ENCODE measurements at regions not wholly inside any gene's neighbourhood (a gene's known extent, or its start where the extent isn't known, plus 50 kb on each side); places are given as distances from the start of the nearest gene placed in this dataset.

DNA sequence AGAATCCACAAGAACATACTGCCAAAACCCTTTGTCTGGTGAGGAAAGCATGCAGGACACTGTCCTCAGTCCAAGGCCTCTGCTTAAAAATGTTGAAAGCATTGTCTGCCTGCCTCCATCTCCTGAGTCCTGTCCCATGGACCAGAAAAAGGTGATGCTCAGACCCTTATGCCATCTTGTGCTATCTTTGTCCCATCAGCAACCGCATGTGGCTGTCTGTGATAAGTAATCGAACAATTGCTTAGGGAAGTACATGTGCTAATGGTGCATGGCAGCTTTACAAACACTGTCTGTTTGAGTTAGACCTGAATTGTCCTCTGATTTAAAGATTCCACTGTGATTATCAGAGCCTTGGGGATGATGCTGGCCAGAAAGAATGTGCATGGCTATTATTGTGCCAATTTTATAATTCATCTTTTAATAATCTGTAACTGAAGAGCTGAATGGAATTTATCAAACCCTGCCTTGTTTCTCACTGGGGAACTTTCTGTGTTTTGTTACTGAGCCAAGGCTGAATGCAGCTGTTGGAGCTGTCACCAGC, 177.5 kb downstream of the DACT1 start:
- FAIRE-seq = no peak
- in situ Hi-C loops (cut with HindIII; ENCODE audit: extremely low pct_ligation_motif_present, low pct_unique_long_range_greater_than_20kb) = no loop called here
- ChIA-PET CTCF (ENCODE audit: low intra/inter-chr PET ratio, low total read pairs) (no interaction called here), POLR2A (no interaction called here)
- H3K4me2 ChIP-seq (ENCODE audit: low read depth, low read length) = no peak overlapping the region
- no peak overlapping the region for H3K27ac ChIP-seq (ENCODE audit: extremely low read length, insufficient read depth, low read length)
- no peaks in the 10 kb centered on the region for H3K79me2 ChIP-seq (ENCODE audit: insufficient read depth, low read length)
- no peaks in the 10 kb centered on the region for H3K27me3 ChIP-seq (ENCODE audit: control insufficient read depth in 1 of 2, insufficient read depth in 2 of 2, low read length in 2 of 2)
- no peaks in the 10 kb centered on the region for H3K36me3 ChIP-seq (replicated peaks in 1 of 2; ENCODE audit: control insufficient read depth in 1 of 2, insufficient read depth in 2 of 2, low read length in 2 of 2)
- no peaks in the 10 kb centered on the region for H3K9me3 ChIP-seq (ENCODE audit: low read length)
- no peak overlapping the region for H2AFZ ChIP-seq (ENCODE audit: low read length)
- H3K4me3 ChIP-seq (replicated peaks in 1 of 3; ENCODE audit: insufficient read depth in 1 of 3, low read depth in 2 of 3, low read length in 3 of 3) = no peak overlapping the region
- TF ChIP-seq, protein P1, sequence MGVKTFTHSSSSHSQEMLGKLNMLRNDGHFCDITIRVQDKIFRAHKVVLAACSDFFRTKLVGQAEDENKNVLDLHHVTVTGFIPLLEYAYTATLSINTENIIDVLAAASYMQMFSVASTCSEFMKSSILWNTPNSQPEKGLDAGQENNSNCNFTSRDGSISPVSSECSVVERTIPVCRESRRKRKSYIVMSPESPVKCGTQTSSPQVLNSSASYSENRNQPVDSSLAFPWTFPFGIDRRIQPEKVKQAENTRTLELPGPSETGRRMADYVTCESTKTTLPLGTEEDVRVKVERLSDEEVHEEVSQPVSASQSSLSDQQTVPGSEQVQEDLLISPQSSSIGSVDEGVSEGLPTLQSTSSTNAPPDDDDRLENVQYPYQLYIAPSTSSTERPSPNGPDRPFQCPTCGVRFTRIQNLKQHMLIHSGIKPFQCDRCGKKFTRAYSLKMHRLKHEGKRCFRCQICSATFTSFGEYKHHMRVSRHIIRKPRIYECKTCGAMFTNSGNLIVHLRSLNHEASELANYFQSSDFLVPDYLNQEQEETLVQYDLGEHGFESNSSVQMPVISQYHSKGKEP (CRISPR knock-in tag; IDR thresholded peaks at IDR 0.05) = no peak
- TF ChIP-seq, protein P2, sequence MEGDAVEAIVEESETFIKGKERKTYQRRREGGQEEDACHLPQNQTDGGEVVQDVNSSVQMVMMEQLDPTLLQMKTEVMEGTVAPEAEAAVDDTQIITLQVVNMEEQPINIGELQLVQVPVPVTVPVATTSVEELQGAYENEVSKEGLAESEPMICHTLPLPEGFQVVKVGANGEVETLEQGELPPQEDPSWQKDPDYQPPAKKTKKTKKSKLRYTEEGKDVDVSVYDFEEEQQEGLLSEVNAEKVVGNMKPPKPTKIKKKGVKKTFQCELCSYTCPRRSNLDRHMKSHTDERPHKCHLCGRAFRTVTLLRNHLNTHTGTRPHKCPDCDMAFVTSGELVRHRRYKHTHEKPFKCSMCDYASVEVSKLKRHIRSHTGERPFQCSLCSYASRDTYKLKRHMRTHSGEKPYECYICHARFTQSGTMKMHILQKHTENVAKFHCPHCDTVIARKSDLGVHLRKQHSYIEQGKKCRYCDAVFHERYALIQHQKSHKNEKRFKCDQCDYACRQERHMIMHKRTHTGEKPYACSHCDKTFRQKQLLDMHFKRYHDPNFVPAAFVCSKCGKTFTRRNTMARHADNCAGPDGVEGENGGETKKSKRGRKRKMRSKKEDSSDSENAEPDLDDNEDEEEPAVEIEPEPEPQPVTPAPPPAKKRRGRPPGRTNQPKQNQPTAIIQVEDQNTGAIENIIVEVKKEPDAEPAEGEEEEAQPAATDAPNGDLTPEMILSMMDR (CRISPR knock-in tag; IDR thresholded peaks at IDR 0.05) = no peak
- TF ChIP-seq ZSCAN12 (CRISPR knock-in tag; IDR thresholded peaks at IDR 0.05) (no peak), ZNF839 (CRISPR knock-in tag; IDR thresholded peaks at IDR 0.05; ENCODE audit: borderline replicate concordance) (no peak), KMT2B (CRISPR knock-in tag; IDR thresholded peaks at IDR 0.05) (no peak)
- TF ChIP-seq, protein P3, sequence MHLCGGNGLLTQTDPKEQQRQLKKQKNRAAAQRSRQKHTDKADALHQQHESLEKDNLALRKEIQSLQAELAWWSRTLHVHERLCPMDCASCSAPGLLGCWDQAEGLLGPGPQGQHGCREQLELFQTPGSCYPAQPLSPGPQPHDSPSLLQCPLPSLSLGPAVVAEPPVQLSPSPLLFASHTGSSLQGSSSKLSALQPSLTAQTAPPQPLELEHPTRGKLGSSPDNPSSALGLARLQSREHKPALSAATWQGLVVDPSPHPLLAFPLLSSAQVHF (CRISPR knock-in tag; IDR thresholded peaks at IDR 0.05) = no peak
- peaks cover 7% of the 10 kb centered on the region; the same call in 1 of the 2 replicates for H3K4me1 ChIP-seq (ENCODE audit: insufficient read depth, low read length)
- no peak for DNase-seq (ENCODE audit: low spot score)
- BruUV-seq (replicated peaks) = no TSS peak
- no peak for ATAC-seq
- intact Hi-C loops (cut with micrococcal nuclease; ENCODE audit: unreplicated experiment) = no loop called here
- H3K9ac ChIP-seq (ENCODE audit: insufficient read depth, low read depth, low read length) = no peak overlapping the region
- 0% methylated on average over 2 of the region's 2 CpGs for WGBS (ENCODE audit: low lambda C conversion rate)
- no peaks in the 10 kb centered on the region for H4K20me1 ChIP-seq (ENCODE audit: insufficient read depth, low read length)

Data from HepG2 (cell line).